Hypothalamus (tissue), 51 donors: ENCODE measurements at regions not wholly inside any gene's neighbourhood (a gene's known extent, or its start where the extent isn't known, plus 50 kb on each side); places are given as distances from the start of the nearest gene placed in this dataset.
"Not testable (repeated sequence)": the region's sequence is repeated elsewhere in the genome, so short reads cannot be mapped to it uniquely, and the experiment has no call there.

Source experiments
- DNase-seq, 51 donors: peaks; one replicate each; lab custom pipeline; 2025; lab: John Stamatoyannopoulos, UW

GRCh38 chr4:149983401-149983800, 94.8 kb upstream of the DCLK2 start:
- no peak for DNase-seq

GRCh38 chr4:149983931-149984330, 94.3 kb upstream of the DCLK2 start:
- DNase-seq = no peak

GRCh38 chr4:149985981-149986380, 92.3 kb upstream of the DCLK2 start:
- DNase-seq = no peak

GRCh38 chr4:149986917-149987316, 91.3 kb upstream of the DCLK2 start:
- DNase-seq = no peak

GRCh38 chr4:149987330-149988086, 90.7 kb upstream of the DCLK2 start:
- DNase-seq = no peak

GRCh38 chr4:149988087-149988410, 90.2 kb upstream of the DCLK2 start:
- DNase-seq = no peak

- no peak for DNase-seq
Observed at GRCh38 chr4:149993030-149993429, 85.2 kb upstream of the DCLK2 start.

GRCh38 chr4:149995134-149995756, 83.0 kb upstream of the DCLK2 start:
- DNase-seq = no peak

GRCh38 chr4:149997881-149998421, 80.3 kb upstream of the DCLK2 start:
- peak in 2 of 51 donors; percentile 4 to 8 for DNase-seq

GRCh38 chr4:149999485-150000074, 78.7 kb upstream of the DCLK2 start:
- peak in 25 of 51 donors; percentile 0 to 57 (median 19) for DNase-seq

GRCh38 chr4:150001815-150002214, 76.4 kb upstream of the DCLK2 start:
- no peak for DNase-seq

- no peak for DNase-seq
Observed at GRCh38 chr4:150002561-150002960, 75.7 kb upstream of the DCLK2 start.

GRCh38 chr4:150004481-150004880, 73.8 kb upstream of the DCLK2 start:
- no peak for DNase-seq

- DNase-seq = no peak
Observed at GRCh38 chr4:150005537-150005936, 72.7 kb upstream of the DCLK2 start.

- DNase-seq = no peak
Observed at GRCh38 chr4:150006197-150006596, 72.0 kb upstream of the DCLK2 start.

GRCh38 chr4:150007512-150007911, 70.7 kb upstream of the DCLK2 start:
- no peak for DNase-seq

GRCh38 chr4:150008546-150008945, 69.7 kb upstream of the DCLK2 start:
- DNase-seq = no peak

GRCh38 chr4:150009533-150009932, 68.7 kb upstream of the DCLK2 start:
- no peak for DNase-seq

GRCh38 chr4:150010525-150011126, 67.6 kb upstream of the DCLK2 start:
- peak in 17 of 51 donors; percentile 1 to 60 (median 5) for DNase-seq

GRCh38 chr4:150012851-150013360, 65.3 kb upstream of the DCLK2 start:
- no peak for DNase-seq

- DNase-seq = not testable (repeated sequence)
Observed at GRCh38 chr4:150015910-150016309, 62.3 kb upstream of the DCLK2 start.
